GM18502 (cell line): ENCODE measurements at regions not wholly inside any gene's neighbourhood (a gene's known extent, or its start where the extent isn't known, plus 50 kb on each side); places are given as distances from the start of the nearest gene placed in this dataset.

Experiments used
- ATAC-seq: cut with Tn5 transposase; IDR thresholded peaks from one replicate; pipeline ENCODE4 v1.9.1; 2021; ENCODE audit warnings: mild to moderate bottlenecking; ENCODE audit not compliant: unreplicated experiment, poor library complexity

DNA sequence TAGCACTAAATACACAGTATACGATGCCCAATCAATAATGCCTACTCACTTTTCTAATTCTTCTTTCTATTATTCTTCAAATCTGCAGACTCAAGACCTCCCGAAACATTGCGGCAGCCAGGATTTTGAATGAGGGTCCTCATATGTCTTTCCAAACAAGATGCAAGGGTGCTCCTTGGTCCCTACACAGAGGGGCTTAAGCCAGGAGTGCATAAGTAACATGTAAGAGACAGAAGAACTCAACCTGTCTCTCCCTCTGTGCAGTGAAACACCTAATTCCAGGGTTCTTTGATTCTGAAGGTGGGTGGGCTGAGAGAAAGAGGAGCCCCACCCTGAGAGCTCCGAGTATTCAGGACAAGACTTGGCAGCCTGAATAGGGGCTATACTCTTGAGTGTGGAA is 117.6 kb downstream of the ZNF280B start:
- no peak for ATAC-seq

- no peak for ATAC-seq
These were observed 117.0 kb downstream of the ZNF280B start for GRCh38 chr22:22391543-22391942.

GRCh38 chr22:22392131-22392530 is 116.4 kb downstream of the ZNF280B start:
- no peak for ATAC-seq

- no peak for ATAC-seq
These were observed 114.0 kb downstream of the ZNF280B start for GRCh38 chr22:22394591-22394990.

- no peak for ATAC-seq
These were observed 113.3 kb downstream of the ZNF280B start for GRCh38 chr22:22395245-22395644.

DNA sequence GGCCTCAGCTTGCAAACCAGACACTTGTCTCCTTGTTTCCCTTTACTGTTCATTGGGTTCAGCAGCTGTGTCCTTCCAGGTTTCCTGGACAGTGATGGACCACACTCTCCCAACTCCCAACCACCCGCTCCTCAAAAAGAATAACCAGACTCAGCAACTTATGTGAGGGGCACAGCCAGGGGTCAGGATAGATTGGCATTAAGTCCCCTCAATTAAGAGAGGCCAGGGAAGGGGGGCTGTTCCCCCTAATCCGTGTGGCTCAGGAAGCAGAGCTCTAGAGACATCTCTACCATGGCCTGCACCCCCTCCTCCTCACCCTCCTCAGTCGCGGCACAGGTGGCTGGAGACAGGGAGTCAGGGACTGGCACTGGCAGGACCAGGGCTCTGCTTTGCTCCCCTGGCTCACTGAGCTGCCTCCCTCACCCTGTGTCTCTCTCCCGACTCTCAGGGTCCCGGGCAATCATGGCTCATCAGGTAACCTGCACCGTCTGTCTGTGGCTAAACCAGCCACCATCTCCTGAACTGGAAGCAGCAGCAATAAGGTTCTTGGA is 111.7 kb downstream of the ZNF280B start:
- no peak for ATAC-seq

GRCh38 chr22:22397292-22397870 is 111.2 kb downstream of the ZNF280B start:
- ATAC-seq = no peak

DNA sequence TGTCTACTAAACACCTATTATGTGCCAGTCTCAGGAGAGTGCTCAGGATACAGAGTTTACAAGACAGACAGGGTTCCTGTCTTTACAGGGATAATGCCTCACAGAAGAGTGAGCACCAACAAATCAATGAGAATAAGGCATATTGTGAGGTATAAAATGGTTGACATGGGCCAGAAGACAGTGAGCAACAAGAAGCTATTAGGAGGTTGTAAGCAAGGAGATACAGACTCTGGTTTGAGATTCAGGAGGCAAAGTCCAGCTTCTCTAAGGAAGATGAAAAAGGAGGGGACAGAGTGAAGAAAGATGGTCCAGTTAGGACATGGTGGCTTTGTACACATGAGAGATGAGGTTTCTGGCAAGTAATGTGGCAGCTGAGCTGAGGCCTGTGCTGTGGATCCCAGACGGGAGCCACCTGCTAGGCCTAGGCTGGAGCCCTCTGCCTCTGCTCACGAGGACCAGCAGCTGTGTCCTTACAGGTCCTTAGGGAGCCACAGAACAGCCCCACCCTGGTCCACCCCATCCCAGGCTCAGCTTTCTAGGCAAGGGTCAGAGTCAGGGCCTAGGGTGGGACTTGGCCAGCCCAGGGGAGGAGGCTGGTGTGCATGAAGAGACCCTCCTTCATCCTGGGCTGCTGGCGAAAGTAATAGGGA is 110.5 kb downstream of the ZNF280B start:
- no peak for ATAC-seq

- ATAC-seq = no peak
These were observed 109.8 kb downstream of the ZNF280B start for GRCh38 chr22:22398530-22399327.

DNA sequence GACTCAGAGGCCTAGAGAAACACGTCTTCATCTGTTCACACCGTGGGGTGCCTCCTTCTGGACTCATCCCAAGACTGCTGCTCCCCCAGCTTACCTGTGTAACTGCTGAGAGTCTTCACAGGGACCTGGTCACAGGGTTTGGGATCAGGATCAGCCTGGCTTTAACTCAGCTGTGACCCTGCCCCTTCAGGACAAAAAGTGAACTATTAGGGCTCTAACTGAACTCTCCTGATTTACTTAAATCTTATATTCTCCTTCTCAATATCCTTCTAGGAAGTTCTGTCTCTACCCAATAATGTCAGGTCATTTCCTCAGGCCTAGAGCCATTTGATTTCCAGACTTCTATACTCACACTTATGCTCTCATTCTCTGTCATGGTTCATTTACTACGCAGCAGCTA is 108.4 kb downstream of the ZNF280B start:
- ATAC-seq = no peak

GRCh38 chr22:22400964-22401363 is 107.6 kb downstream of the ZNF280B start:
- ATAC-seq = no peak

GRCh38 chr22:22401381-22401780 is 107.2 kb downstream of the ZNF280B start:
- ATAC-seq = no peak

GRCh38 chr22:22403306-22403705 is 105.2 kb downstream of the ZNF280B start:
- ATAC-seq = no peak

DNA sequence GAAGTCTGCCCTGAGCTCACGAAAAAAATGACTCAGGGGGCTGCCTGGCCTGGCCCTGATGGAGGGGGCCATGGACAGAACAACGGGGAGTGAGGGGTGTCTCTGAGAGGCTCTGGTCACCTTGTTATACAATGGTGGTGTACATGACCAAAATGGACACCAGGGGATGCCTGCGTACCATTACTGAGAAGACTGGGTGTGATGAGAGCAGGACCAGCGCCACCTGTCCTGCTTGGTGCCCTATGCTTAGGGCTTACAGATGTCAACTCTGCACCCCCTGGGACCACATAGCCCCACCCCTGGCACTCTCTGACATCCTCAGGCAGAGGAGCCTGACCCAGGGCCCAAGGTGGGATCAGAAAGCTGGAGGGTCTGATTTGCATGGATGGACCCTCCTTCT is 104.8 kb downstream of the ZNF280B start:
- ATAC-seq = no peak

DNA sequence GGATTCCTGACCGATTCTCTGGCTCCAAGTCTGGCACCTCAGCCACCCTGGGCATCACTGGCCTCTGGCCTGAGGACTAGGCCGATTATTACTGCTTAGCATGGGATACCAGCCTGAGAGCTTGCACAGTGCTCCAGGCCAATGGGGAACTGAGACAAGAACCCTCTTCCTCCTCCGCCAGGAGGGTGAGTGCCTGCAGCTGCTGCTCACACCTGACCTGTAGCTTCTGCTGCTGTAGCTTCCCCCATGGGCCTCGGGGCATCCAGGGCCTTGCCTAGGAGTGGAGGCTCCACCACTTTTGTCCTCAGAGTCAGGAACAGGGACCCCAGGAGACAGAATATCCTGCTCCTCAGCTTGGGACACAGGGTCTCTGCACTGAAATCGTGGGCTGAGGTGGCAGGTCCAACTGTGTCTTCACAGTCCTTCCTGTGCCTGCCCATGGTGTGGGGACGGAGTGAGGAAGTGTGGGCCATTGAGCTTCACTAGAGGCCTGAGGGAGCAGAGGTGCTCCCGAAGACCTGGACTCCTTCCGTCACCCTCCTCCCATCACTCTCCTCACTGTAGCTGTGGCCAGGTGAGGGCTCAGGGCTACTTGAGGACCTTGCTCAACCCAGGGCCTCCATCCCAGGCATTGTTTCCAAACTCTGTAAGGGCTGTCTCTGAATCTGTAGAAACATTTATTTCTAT is 103.8 kb downstream of the ZNF280B start:
- no peak for ATAC-seq

DNA sequence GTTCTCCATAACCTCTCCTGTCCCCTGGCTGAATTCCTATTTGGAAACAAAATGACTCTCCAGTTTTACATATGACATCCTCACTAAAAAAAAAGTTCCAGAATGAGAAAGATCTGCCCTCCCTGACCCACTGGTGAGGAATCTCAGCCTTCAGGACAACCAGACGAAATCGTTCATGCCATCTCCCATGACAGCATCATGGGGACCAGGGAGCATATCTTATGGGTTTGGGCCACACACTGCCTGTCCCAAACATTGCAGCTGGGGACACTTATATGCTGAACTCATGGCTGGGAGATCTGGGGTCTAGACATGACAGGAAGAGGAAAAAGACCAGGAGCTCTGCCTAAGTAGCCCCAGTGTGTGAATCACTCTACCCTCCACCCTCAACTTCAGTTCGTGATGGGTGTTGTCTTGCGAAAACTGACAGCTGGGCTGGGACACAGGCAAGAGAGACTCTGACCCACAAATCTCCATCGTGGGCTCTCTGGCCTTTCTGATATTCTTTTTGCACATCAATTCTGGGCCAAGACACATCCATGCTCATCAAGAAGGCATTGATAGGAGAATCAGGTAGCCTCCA is 102.0 kb downstream of the ZNF280B start:
- no peak for ATAC-seq

GRCh38 chr22:22407061-22407460 is 101.5 kb downstream of the ZNF280B start:
- ATAC-seq = no peak

DNA sequence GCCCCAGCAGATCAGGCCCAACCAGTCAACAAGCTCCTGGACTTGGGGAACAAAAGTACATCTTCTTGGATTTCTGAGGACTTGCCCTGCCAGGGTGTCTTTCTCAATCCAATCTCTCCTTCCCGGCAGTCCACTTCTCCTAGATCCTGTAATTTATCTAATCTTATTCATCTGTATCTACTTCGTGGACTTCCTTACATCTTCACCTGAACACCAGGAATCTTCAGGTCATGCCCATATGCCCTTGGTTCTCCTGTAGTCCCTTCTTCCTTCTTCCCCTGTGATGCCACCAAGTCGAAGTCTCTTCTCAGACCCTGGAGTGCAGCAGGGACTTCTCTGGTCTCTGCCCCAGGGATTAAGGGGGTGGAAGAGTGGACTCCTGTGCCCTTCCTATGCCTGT is 100.3 kb downstream of the ZNF280B start:
- ATAC-seq = no peak

DNA sequence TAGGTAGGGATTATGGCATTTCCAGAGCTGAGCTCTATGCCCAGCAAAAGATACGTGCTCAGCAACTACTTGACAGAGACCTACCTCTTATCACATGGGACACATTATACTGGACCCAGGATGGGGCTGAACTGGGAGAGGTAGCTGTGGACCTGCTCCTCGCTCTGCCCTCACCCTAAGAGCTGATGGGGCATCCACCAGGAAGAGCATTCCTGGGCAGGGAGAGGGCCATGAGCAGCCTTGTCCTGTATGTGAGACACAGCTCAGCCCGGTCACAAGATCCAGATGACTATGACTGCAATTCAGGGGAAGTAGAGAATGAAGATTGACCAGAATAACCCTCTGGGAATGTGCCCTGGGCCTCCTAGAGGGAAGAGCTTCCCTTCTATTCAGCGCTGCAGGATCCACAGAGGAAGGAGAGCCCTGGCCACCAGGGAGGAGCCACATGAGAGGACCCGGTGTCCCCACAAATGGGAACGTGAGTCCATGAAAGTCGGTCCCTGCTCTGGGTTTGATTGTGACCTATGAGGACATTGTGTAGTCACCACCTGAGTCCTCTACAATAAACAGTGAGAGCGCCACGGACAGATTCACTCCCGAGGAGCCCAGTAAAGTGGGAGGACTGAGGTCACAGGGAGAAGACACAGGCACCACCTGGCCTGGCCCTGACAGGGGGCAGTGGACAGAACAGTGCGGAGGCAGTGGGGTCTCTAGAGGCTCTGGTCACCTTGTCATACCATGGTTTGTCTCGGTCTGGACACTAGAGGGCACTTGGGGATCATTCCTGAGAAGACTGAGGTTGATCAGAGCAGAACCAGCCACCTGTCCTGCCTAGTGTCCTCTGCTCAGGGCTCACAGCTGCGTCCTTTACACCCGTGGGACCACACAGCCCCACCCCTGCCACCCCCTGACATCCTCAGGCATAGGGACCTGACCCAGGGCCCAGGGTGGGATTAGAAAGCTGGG is 99.5 kb downstream of the ZNF280B start:
- no peak for ATAC-seq
